GM12873 (cell line): ENCODE measurements at regions not wholly inside any gene's neighbourhood (a gene's known extent, or its start where the extent isn't known, plus 50 kb on each side); places are given as distances from the start of the nearest gene placed in this dataset.

Source experiments
- CTCF ChIP-seq: IDR thresholded peaks from 2 replicates; pipeline ENCODE4 v1.5.1; 2012; ENCODE audit warnings: low read depth, mild to moderate bottlenecking, moderate library complexity, low read length, control low read depth; ENCODE audit not compliant: insufficient read depth; ENCODE audit errors: missing control alignments

GRCh38 chr14:66377574-66377973, 108.6 kb upstream of the CCDC196 start:
- TF ChIP-seq CTCF, result no peak

DNA sequence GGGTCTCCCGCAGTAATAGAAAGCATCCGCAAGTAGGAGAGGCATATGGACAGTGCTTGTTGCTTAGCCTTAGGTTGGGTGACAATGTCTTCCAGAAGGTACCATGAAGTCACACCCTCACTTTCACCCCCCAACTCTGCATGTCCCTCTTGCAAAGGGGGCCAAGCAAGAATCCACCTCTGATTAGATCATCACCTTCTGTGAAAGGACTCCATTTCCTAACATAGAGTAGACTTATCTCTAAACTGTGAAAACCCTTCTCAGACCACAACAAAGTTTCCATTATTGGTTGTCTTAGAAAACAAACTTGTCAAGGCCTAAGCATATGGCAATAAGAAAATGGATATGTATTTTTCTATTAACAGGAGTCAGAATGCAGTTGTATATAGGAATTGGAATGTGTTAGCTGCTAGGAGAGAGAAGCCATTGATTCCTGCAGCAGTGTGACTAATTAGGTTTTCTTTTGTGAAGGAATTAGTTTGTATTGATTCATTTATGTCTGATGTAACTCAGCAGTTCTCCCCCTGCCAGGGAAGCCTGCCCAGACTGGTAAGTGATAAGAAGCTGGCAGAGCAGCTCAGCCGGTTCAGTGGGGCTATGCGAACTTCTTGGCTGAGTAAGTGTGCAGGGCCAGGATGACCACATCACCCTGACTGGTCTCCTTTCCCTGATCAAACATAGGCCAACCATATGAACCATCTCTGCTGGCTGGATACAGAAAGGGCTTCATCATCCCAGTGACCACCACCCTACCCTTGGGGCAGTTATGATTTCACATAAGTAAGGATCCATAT, 107.3 kb upstream of the CCDC196 start:
- TF ChIP-seq CTCF, result no peak

DNA sequence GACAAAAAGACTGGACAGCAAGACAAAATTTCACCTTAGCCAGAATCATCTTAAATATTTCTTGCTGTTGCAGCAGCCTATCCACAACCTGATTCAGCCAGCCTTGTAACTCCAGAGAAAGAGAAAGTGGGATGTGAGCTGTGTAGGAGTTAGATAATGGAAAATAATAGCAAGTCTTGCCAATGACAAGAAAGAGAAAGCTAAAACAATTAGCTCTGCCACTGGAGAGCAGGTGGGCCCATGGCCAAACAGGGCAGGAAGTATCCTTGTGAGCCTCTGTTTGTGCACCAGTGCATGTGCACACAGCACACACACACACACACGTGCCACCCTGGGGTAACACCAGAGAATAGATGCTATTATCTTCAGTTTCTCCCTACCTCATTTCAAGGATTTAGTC, 106.0 kb upstream of the CCDC196 start:
- no peak for TF ChIP-seq CTCF

GRCh38 chr14:66381755-66382154, 104.4 kb upstream of the CCDC196 start:
- TF ChIP-seq CTCF, result no peak

- no peak for TF ChIP-seq CTCF
Observed at GRCh38 chr14:66383257-66383656, 102.9 kb upstream of the CCDC196 start.

DNA sequence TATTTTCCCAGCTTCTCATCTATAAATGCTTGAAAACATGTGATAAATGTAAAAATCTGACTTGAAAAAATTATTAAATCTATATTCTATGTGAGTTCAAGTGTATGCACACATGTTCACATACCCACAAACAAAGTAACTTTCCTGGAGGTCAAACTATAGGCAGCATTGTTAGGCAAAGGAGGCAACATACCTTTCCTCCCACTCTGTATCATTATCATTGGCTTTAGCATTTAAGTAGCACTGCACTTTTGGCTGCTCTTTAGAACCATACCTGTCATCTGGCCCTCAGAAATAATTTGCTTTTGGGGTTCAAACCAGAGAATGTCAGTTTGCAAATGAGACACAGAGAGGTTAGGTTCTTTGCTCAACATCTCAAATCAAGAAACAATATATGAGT, 102.4 kb upstream of the CCDC196 start:
- TF ChIP-seq CTCF, result no peak

GRCh38 chr14:66388516-66388915, 97.7 kb upstream of the CCDC196 start:
- TF ChIP-seq CTCF, result no peak
